HG02588 (cell line): ENCODE measurements at regions not wholly inside any gene's neighbourhood (a gene's known extent, or its start where the extent isn't known, plus 50 kb on each side); places are given as distances from the start of the nearest gene placed in this dataset.
"Not testable (repeated sequence)": the region's sequence is repeated elsewhere in the genome, so short reads cannot be mapped to it uniquely, and the experiment has no call there.

Source experiments
- ATAC-seq: cut with Tn5 transposase; IDR thresholded peaks from one replicate; pipeline ENCODE4 v1.9.1; 2021; ENCODE audit warnings: mild to moderate bottlenecking, moderate library complexity; ENCODE audit not compliant: unreplicated experiment

DNA sequence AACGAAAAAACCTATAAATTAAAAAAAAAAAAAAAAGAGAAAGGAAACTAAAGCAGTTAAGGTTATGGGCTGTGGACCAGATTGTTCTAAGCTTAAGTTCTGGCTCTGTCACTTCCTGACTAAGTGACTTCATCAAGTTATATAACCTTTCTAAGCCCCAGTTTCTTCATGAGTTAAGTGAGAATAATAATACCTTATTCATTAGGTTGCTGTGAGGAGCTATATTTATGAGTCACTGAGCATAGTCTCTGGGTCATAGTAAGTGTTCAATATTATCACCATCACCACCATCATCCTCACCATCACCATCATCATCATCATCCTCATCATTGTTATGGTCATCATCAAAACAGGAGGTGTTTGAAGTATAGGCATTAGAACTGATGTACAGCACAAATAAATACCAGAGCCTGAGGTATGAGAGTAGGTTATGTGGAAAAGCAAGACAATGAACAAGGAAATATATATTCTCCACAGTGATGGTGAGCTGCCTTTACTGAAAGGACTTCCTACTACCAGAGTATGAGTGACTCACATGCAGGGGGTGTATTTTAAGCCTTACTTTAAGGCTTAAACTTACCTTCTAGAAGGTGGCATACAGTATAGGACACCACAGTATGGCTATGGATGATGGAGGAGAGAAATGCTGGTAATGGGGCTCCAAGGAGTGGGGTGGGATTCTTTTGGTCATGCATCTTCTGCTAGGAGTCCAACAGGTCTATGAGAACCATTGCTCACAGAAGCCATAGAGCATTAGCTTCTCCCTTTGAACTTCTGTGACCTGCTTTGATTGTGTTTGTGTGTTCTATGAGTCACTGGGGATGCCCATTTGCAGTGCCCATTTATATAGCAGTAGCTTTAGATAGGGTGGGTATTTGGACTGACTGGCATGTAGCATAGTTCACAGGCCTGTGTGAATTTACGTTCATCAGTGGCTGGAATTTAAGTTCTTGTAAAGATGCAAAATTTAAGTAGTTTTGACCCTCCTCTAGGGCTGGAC lies 104.4 kb downstream of the KLF5 start:
- no peak for ATAC-seq

DNA sequence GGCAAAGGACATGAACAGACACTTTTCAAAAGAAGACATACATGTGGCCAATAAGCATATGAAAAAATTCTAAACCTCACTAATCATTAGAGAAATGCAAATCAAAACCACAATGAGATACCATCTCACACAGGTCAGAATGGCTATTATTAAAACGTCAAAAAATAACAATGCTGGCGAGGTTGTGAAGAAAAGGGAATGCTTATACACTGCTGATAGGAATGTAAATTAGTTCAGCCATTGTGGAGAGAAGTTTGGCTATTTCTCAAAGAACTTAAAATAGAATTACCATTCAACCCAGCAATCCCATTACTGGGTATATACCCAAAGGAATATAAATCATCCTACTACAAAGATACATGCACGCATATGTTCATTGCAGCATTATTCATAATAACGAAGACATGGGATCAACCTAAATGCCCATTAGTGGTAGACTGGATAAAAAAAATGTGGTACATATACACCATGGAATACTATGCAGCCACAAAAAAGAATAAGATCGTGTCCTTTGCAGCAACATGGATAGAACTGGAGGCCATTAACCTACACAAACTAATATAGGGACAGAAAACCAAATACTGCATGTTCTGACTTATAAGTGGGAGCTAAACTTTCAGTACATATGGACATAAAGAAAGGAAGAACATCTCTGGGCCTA lies 101.7 kb downstream of the KLF5 start:
- ATAC-seq = not testable (repeated sequence)

GRCh38 chr13:73158851-73159250 lies 100.0 kb downstream of the KLF5 start:
- ATAC-seq = no peak

DNA sequence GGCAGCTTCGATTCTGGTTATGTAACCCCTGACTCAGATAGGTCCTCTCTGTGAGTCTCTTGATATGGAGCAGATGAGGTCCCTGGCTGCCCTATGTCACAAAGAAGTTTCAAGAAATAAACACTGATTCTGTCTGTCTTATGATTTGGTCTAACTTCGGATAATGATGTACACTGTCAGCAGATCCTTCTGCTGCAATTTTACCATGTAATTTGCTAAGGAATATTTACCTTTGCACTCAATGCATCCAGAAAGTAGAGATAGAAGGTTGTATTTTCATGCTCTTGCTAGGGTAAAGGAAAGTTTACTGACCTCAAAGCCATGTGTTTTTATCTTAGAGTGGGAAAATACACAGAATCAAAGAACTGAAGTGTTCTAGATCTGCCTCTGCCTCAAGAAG lies 98.2 kb downstream of the KLF5 start:
- ATAC-seq = no peak

- ATAC-seq = no peak
Observed at GRCh38 chr13:73146707-73147106, 87.9 kb downstream of the KLF5 start.

DNA sequence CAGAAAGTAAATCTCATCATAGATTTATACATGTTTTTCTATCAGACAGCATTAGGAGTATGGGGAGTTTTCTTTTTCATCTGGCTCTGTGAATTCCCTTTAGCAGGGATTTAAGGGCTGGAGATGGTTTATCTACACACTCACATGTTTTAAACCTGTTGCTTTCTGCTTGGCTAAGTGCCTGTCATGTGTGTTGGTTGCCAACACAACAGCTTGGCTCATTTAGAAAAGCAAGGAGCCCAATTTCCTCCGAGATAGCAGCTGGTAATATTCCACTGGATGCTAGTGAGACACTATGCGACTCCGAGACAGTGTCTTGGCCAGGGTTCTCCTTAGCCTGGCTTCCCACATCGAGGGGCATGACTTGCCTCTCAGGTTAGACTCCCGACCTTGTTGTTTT lies 83.3 kb downstream of the KLF5 start:
- ATAC-seq = no peak

GRCh38 chr13:73141292-73141771 lies 82.5 kb downstream of the KLF5 start:
- ATAC-seq = no peak

GRCh38 chr13:73140801-73141200 lies 82.0 kb downstream of the KLF5 start:
- no peak for ATAC-seq

- no peak for ATAC-seq
Observed at GRCh38 chr13:73138638-73139491, 80.1 kb downstream of the KLF5 start.

DNA sequence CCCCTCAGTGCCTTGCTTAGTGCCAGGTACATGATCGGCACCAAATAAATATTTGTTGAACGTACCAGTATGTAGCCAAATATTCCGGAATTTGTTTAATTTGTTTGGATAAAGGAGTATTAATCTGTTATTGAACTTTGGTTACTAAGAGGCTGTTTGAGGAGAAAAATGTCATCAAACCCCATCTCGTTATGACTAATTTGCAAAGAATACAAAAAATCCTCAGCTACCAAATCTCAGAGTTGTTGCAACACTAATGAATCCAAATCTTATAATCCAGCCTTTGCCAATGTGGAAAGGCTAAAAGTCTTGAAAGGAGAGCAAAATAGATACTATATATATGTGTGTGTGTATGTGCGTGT lies 79.5 kb downstream of the KLF5 start:
- no peak for ATAC-seq

- no peak for ATAC-seq
Observed at GRCh38 chr13:73136776-73137175, 78.0 kb downstream of the KLF5 start.

DNA sequence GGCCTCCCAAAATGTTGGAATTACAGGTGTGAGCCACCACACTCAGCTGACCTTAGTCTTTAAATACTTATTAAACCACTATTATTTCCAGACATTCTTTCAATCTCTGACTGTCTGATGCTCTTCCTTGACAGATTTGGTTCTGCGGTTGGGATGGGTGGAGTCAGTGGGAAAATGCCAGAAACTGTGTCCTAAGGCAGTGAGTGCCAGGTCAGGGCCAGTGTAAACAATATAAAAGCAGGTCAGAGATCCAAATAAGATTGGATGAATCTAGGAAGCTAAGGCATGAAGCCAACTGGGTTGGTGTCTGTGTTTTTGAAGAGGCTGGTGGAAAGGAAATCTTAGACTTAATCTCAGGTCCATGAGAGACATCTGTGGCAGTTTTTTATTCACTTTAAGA lies 74.7 kb downstream of the KLF5 start:
- no peak for ATAC-seq

GRCh38 chr13:73131247-73131646 lies 72.4 kb downstream of the KLF5 start:
- no peak for ATAC-seq

GRCh38 chr13:73129023-73129422 lies 70.2 kb downstream of the KLF5 start:
- no peak for ATAC-seq
